ENCODE measurements at regions not wholly inside any gene's neighbourhood (a gene's known extent, or its start where the extent isn't known, plus 50 kb on each side); places are given as distances from the start of the nearest gene placed in this dataset.

- DNase-seq (ENCODE audit: low spot score in 2 of 2) (no peak), FAIRE-seq (no peak)
Observed at GRCh38 chr3:13124631-13125030, 51.4 kb upstream of the IQSEC1 start.

GRCh38 chr3:13123765-13124164, 50.5 kb upstream of the IQSEC1 start:
- FAIRE-seq, result no peak
- DNase-seq (ENCODE audit: low spot score in 2 of 2), result no peak

- DNase-seq (ENCODE audit: low spot score in 2 of 2) (no peak), FAIRE-seq (no peak)
Observed at GRCh38 chr3:13123013-13123654, 49.9 kb upstream of the IQSEC1 start.

All from frontal cortex (tissue), 3 donors.